Adrenal gland (tissue), 5 donors: ENCODE measurements at regions not wholly inside any gene's neighbourhood (a gene's known extent, or its start where the extent isn't known, plus 50 kb on each side); places are given as distances from the start of the nearest gene placed in this dataset.

Source experiments
- CTCF ChIP-seq, 6 experiments: fragments of 450-650 bp in 4 of 6; fragments of 200-600 bp in 2 of 6; sonication (generic) in 1 of 6; IDR thresholded peaks; 1 replicate in 5 of 6; 2 replicates in 1 of 6; pipeline versions ENCODE4 v1.5.1 to v1.8.0; 2016 to 2021; ENCODE audit warnings: antibody characterized with exemption in 6 of 6, mild to moderate bottlenecking in 2 of 6, moderate library complexity in 1 of 6
- POLR2A ChIP-seq, 2 donors: fragments of 450-650 bp; IDR thresholded peaks; one replicate each; pipeline ENCODE4 v1.6.1; 2017; ENCODE audit warnings: antibody characterized with exemption in 2 of 2, mild to moderate bottlenecking in 2 of 2, moderate library complexity in 1 of 2
- donor health status: DM: no; HTN: no; CAD: no.

GRCh38 chr3:187966096-187966495 lies 187.9 kb upstream of the LPP start:
- TF ChIP-seq CTCF (IDR thresholded peaks at IDR 0.05) (no peak), POLR2A (IDR thresholded peaks at IDR 0.05) (no peak)
